ENCODE measurements at regions not wholly inside any gene's neighbourhood (a gene's known extent, or its start where the extent isn't known, plus 50 kb on each side); places are given as distances from the start of the nearest gene placed in this dataset.

DNA sequence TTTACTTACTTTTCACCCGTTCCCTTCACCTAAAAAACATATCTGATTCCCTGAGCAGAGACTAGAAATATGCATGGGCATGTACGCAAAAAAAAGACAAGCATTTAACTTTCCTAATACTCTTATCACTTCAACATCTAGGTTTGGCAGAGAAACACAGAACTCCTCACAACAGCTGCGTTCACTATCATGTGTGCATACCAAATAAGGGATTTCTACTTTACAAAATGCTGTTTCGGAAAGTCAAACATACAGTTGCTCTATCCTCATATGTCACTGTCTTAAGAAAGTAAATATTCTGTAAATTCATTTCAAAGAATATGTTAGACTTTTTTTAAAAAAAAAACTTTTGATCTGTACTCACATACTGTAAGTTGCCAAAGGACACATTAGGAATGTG is 65.1 kb upstream of the CBLB start:
- TF ChIP-seq, protein P1, sequence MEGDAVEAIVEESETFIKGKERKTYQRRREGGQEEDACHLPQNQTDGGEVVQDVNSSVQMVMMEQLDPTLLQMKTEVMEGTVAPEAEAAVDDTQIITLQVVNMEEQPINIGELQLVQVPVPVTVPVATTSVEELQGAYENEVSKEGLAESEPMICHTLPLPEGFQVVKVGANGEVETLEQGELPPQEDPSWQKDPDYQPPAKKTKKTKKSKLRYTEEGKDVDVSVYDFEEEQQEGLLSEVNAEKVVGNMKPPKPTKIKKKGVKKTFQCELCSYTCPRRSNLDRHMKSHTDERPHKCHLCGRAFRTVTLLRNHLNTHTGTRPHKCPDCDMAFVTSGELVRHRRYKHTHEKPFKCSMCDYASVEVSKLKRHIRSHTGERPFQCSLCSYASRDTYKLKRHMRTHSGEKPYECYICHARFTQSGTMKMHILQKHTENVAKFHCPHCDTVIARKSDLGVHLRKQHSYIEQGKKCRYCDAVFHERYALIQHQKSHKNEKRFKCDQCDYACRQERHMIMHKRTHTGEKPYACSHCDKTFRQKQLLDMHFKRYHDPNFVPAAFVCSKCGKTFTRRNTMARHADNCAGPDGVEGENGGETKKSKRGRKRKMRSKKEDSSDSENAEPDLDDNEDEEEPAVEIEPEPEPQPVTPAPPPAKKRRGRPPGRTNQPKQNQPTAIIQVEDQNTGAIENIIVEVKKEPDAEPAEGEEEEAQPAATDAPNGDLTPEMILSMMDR (conservative IDR thresholded peaks at IDR 0.05 in 1 of 2, IDR thresholded peaks at IDR 0.05 in 1 of 2; ENCODE audit: extremely low read depth in 1 of 2, insufficient read depth in 1 of 2, low read depth in 1 of 2, low read length in 2 of 2), result no peak
- TF ChIP-seq EZH2 (IDR thresholded peaks at IDR 0.05; ENCODE audit: borderline replicate concordance, low read length), result no peak

Measured in mammary epithelial cell (primary cell).